HCT116 (cell line): ENCODE measurements at regions not wholly inside any gene's neighbourhood (a gene's known extent, or its start where the extent isn't known, plus 50 kb on each side); places are given as distances from the start of the nearest gene placed in this dataset.

Source experiments
- ATAC-seq: fragments of 200-7000 bp; cut with Tn5 transposase; 2 replicates; pipeline ENCODE4 v1.9.1; 2020; ENCODE audit warnings: mild to moderate bottlenecking, moderate library complexity
- BruUV-seq: library from RNA; stranded (reverse); fragments of 400-500 nt; replicated peaks from 2 replicates; lab custom pipeline; 2021; lab: Mats Ljungman, UMichigan
- CTCF ChIA-PET: fragments of 300-600 bp; sonication (Branson Sonifier 250); formaldehyde crosslinking; loops from one replicate; lab custom pipeline; 2021; ENCODE audit warnings: antibody characterized with exemption; lab: Charles Lee
- POLR2A ChIA-PET: fragments of 300-600, 350-600 bp; sonication (Branson Sonifier 250); formaldehyde crosslinking; loops from one replicate; lab custom pipeline; 2021; ENCODE audit warnings: antibody characterized with exemption; lab: Charles Lee
- RAD21 ChIA-PET, 2 experiments: fragments of 300-600 bp; sonication (Branson Sonifier 250); formaldehyde crosslinking; loops; one replicate each; lab custom pipeline; 2023; ENCODE audit warnings: low total read pairs in 2 of 2; ENCODE audit not compliant: uncharacterized antibody in 2 of 2, unreplicated experiment in 2 of 2, low non-redundant PET in 1 of 2; lab: Charles Lee
- DNase-seq: peaks from one replicate; pipeline ENCODE4 v3.0.0-alpha.2; 2010; ENCODE audit warnings: low read depth, low spot score
- H2AFZ ChIP-seq: fragments of 200-600 bp; shearing (Covaris generic), sonication (generic); 2 replicates; pipeline ENCODE4 v1.6.1; 2017; ENCODE audit warnings: low read depth, mixed run types, mixed read lengths, antibody characterized with exemption, low read length; ENCODE audit not compliant: poor library complexity, severe bottlenecking
- H3K27ac ChIP-seq: 2 replicates; pipeline ENCODE4 v1.5.1; 2012; ENCODE audit warnings: low read depth, low read length
- H3K27me3 ChIP-seq: fragments of 200-600 bp; sonication (generic); 2 replicates; pipeline ENCODE4 v1.6.1; 2016; ENCODE audit warnings: mixed run types, low read length, mixed read lengths; ENCODE audit not compliant: insufficient read depth
- H3K36me3 ChIP-seq, 2 experiments: fragments of 200-500 bp in 1 of 2; fragments of 200-600 bp in 1 of 2; sonication (Bioruptor generic) in 1 of 2; sonication (generic) in 1 of 2; 2 replicates each; pipeline versions ENCODE4 v1.5.1 to v1.6.1; 2014 to 2016; ENCODE audit warnings: low read length in 2 of 2, inconsistent platforms in 1 of 2, mixed read lengths in 1 of 2, mixed run types in 1 of 2; ENCODE audit not compliant: insufficient read depth in 2 of 2, control insufficient read depth in 1 of 2
- H3K4me1 ChIP-seq, 2 experiments: fragments of 200-600 bp in 1 of 2; sonication (generic) in 1 of 2; 2 replicates each; pipeline versions ENCODE4 v1.5.1 to v1.6.1; 2012 to 2017; ENCODE audit warnings: low read length in 2 of 2, inconsistent platforms in 1 of 2, mild to moderate bottlenecking in 1 of 2, mixed read lengths in 1 of 2, mixed run types in 1 of 2, moderate library complexity in 1 of 2; ENCODE audit not compliant: insufficient read depth in 2 of 2, control insufficient read depth in 1 of 2
- H3K4me2 ChIP-seq: fragments of 200-600 bp; sonication (generic); 2 replicates; pipeline ENCODE4 v1.6.1; 2017; ENCODE audit warnings: mixed run types, low read length, mixed read lengths
- H3K4me3 ChIP-seq, 2 experiments: fragments of 200-600 bp in 1 of 2; sonication (generic) in 1 of 2; replicated peaks in 1 of 2; 2 replicates each; pipeline ENCODE4 v1.5.1; 2011 to 2016; ENCODE audit warnings: low read length in 2 of 2, control low read depth in 1 of 2, low read depth in 1 of 2, mild to moderate bottlenecking in 1 of 2, mixed read lengths in 1 of 2, mixed run types in 1 of 2
- H3K79me2 ChIP-seq: fragments of 200-600 bp; sonication (generic); 2 replicates; pipeline ENCODE4 v1.6.1; 2017; ENCODE audit warnings: mild to moderate bottlenecking, mixed run types, low read length, moderate library complexity, mixed read lengths; ENCODE audit not compliant: insufficient read depth
- H3K9ac ChIP-seq: fragments of 200-600 bp; sonication (generic); 2 replicates; pipeline ENCODE4 v1.6.1; 2016; ENCODE audit warnings: low read length, mixed read lengths
- H3K9me2 ChIP-seq: fragments of 200-600 bp; sonication (generic), shearing (Covaris generic); 2 replicates; pipeline ENCODE4 v1.6.1; 2017; ENCODE audit warnings: mixed run types, mild to moderate bottlenecking, moderate library complexity; ENCODE audit not compliant: insufficient read depth
- H3K9me3 ChIP-seq, 2 experiments: fragments of 200-500 bp in 1 of 2; fragments of 200-600 bp in 1 of 2; sonication (Bioruptor generic) in 1 of 2; sonication (generic) in 1 of 2; 2 replicates each; pipeline ENCODE4 v1.6.1; 2014 to 2017; ENCODE audit warnings: low read length in 2 of 2, mixed read lengths in 2 of 2, inconsistent platforms in 1 of 2, low read depth in 1 of 2, mild to moderate bottlenecking in 1 of 2, mixed run types in 1 of 2, moderate library complexity in 1 of 2; ENCODE audit not compliant: control insufficient read depth in 1 of 2, insufficient read depth in 1 of 2
- H4K20me1 ChIP-seq: fragments of 200-600 bp; sonication (generic), shearing (Covaris generic); 2 replicates; pipeline ENCODE4 v1.6.1; 2017; ENCODE audit warnings: mixed run types, mild to moderate bottlenecking, moderate library complexity; ENCODE audit not compliant: insufficient read depth
- ATF3 ChIP-seq: IDR thresholded peaks from 2 replicates; pipeline ENCODE4 v1.6.1; 2012
- EGR1 ChIP-seq: IDR thresholded peaks from 2 replicates; pipeline ENCODE4 v1.6.1; 2012; ENCODE audit warnings: low read depth
- SIN3A ChIP-seq: IDR thresholded peaks from 2 replicates; pipeline ENCODE4 v1.6.1; 2012; ENCODE audit warnings: low read depth
- TCF7L2 ChIP-seq: IDR thresholded peaks from 2 replicates; pipeline ENCODE4 v1.7.0; 2011; ENCODE audit warnings: borderline replicate concordance, inconsistent platforms; ENCODE audit not compliant: insufficient read depth, insufficient read length; ENCODE audit errors: extremely low read depth
- intact Hi-C: fragments of 100-400 bp; cut with micrococcal nuclease; formaldehyde crosslinking; loops from 2 replicates; pipeline ENCODE4 v1.10.0; 2022

GRCh38 chr4:114226968-114227760 is 247.7 kb upstream of the ARSJ start:
- TF ChIP-seq SIN3A = no peak
- no TSS peak for BruUV-seq
- H2AFZ ChIP-seq = peak overlapping the region; percentile 10
- no peaks in the 10 kb centered on the region for H3K9me2 ChIP-seq
- H3K79me2 ChIP-seq = no peaks in the 10 kb centered on the region
- no peaks in the 10 kb centered on the region for H3K9me3 ChIP-seq
- ChIA-PET CTCF (no interaction called here), RAD21 (no interaction called here), POLR2A (no interaction called here)
- H3K4me1 ChIP-seq = no peaks in the 10 kb centered on the region
- H3K4me3 ChIP-seq = no peak overlapping the region
- intact Hi-C loops = no loop called here
- DNase-seq = no peak
- no peak overlapping the region for H3K4me2 ChIP-seq
- H3K36me3 ChIP-seq = no peaks in the 10 kb centered on the region
- H3K27me3 ChIP-seq = no peaks in the 10 kb centered on the region
- no peak for ATAC-seq
- no peak overlapping the region for H3K9ac ChIP-seq
- no peak overlapping the region for H3K27ac ChIP-seq
- H4K20me1 ChIP-seq = no peaks in the 10 kb centered on the region

- RAD21 ChIA-PET = no interaction called here
- H3K4me2 ChIP-seq = no peak overlapping the region
- no TSS peak for BruUV-seq
- no peaks in the 10 kb centered on the region for H3K9me2 ChIP-seq
- POLR2A ChIA-PET = no interaction called here
- intact Hi-C loops = no loop called here
- DNase-seq (no peak), ATAC-seq (no peak)
- CTCF ChIA-PET = no interaction called here
- TF ChIP-seq EGR1 (no peak), TCF7L2 (no peak), ATF3 (no peak)
- no peak overlapping the region for H3K4me3 ChIP-seq
- H3K79me2 ChIP-seq = no peaks in the 10 kb centered on the region
- no peak overlapping the region for H3K27ac ChIP-seq
- no peak overlapping the region for H2AFZ ChIP-seq
- no peaks in the 10 kb centered on the region for H4K20me1 ChIP-seq
- no peaks in the 10 kb centered on the region for H3K36me3 ChIP-seq
- H3K9me3 ChIP-seq = no peaks in the 10 kb centered on the region
- H3K9ac ChIP-seq = no peak overlapping the region
- H3K27me3 ChIP-seq = no peaks in the 10 kb centered on the region
- H3K4me1 ChIP-seq = no peaks in the 10 kb centered on the region
These were observed 250.3 kb upstream of the ARSJ start for GRCh38 chr4:114229706-114230105.
